SK-N-MC (cell line): ENCODE measurements at regions not wholly inside any gene's neighbourhood (a gene's known extent, or its start where the extent isn't known, plus 50 kb on each side); places are given as distances from the start of the nearest gene placed in this dataset.

ENCODE experiments used
- EZH2 ChIP-seq: fragments of 200-600 bp; sonication (generic); IDR thresholded peaks from one replicate; pipeline ENCODE4 v1.6.1; 2017; ENCODE audit warnings: antibody characterized with exemption
- FOXP2 ChIP-seq: optimal IDR thresholded peaks from 2 replicates; pipeline ENCODE3; 2011; ENCODE audit warnings: mild to moderate bottlenecking, moderate library complexity; ENCODE audit not compliant: insufficient read depth; ENCODE audit errors: extremely low read length, control extremely low read depth
- POLR2AphosphoS5 ChIP-seq: IDR thresholded peaks from 2 replicates; pipeline ENCODE4 v1.6.1; 2012; ENCODE audit warnings: mild to moderate bottlenecking, low read depth, low read length, borderline replicate concordance

- TF ChIP-seq EZH2 (no peak), POLR2AphosphoS5 (no peak), FOXP2 (no peak)
Observed at GRCh38 chr5:174972291-174972690, 247.9 kb downstream of the MSX2 start.
